Hepatocyte (in vitro differentiated cells): ENCODE measurements at regions not wholly inside any gene's neighbourhood (a gene's known extent, or its start where the extent isn't known, plus 50 kb on each side); places are given as distances from the start of the nearest gene placed in this dataset.

Source experiments
- DNase-seq: peaks from one replicate; pipeline ENCODE4 v3.0.0-alpha.2; 2016; ENCODE audit warnings: low spot score
- H2AFZ ChIP-seq: fragments of 200-600 bp; sonication (generic); 2 replicates; pipeline ENCODE4 v1.6.0; 2016; ENCODE audit warnings: antibody characterized with exemption, mild to moderate bottlenecking
- H3K27ac ChIP-seq: fragments of 200-600 bp; sonication (generic); 2 replicates; pipeline ENCODE4 v1.5.1; 2016; ENCODE audit warnings: mild to moderate bottlenecking
- H3K27me3 ChIP-seq: fragments of 200-600 bp; sonication (generic); 2 replicates; pipeline ENCODE4 v1.6.1; 2016
- H3K36me3 ChIP-seq: fragments of 200-600 bp; sonication (generic); replicated peaks from 2 replicates; pipeline ENCODE4 v1.5.1; 2016; ENCODE audit warnings: low read depth; ENCODE audit not compliant: insufficient read depth
- H3K4me1 ChIP-seq: fragments of 200-600 bp; sonication (generic); 2 replicates; pipeline ENCODE4 v1.5.1; 2016; ENCODE audit warnings: mild to moderate bottlenecking, moderate library complexity; ENCODE audit not compliant: insufficient read depth
- H3K4me2 ChIP-seq: fragments of 200-600 bp; sonication (generic); 2 replicates; pipeline ENCODE4 v1.6.0; 2016
- H3K4me3 ChIP-seq: fragments of 200-600 bp; sonication (generic); 2 replicates; pipeline ENCODE4 v1.5.1; 2016; ENCODE audit warnings: mild to moderate bottlenecking
- H3K79me2 ChIP-seq: fragments of 200-600 bp; sonication (generic); 2 replicates; pipeline ENCODE4 v1.6.0; 2017; ENCODE audit warnings: mild to moderate bottlenecking
- H3K9me2 ChIP-seq: fragments of 200-600 bp; sonication (generic); replicated peaks from 2 replicates; pipeline ENCODE4 v1.6.0; 2017; ENCODE audit warnings: mild to moderate bottlenecking; ENCODE audit not compliant: insufficient read depth
- H3K9me3 ChIP-seq: fragments of 200-600 bp; sonication (generic); 2 replicates; pipeline ENCODE4 v1.5.1; 2016; ENCODE audit warnings: low read depth, mild to moderate bottlenecking
- H4K20me1 ChIP-seq: fragments of 200-600 bp; sonication (generic); 2 replicates; pipeline ENCODE4 v1.6.0; 2016; ENCODE audit warnings: mild to moderate bottlenecking; ENCODE audit not compliant: insufficient read depth, poor library complexity, severe bottlenecking
- EZH2 ChIP-seq: fragments of 200-600 bp; sonication (generic); IDR thresholded peaks from 2 replicates; pipeline ENCODE4 v1.6.1; 2016; ENCODE audit warnings: antibody characterized with exemption, mild to moderate bottlenecking, borderline replicate concordance
- EZH2phosphoT487 ChIP-seq: fragments of 200-600 bp; sonication (generic); IDR thresholded peaks from one replicate; pipeline ENCODE4 v1.6.1; 2018; ENCODE audit warnings: antibody characterized with exemption, mild to moderate bottlenecking, low read depth, moderate library complexity; ENCODE audit not compliant: unreplicated experiment, severe bottlenecking
- WGBS: methylation state at CpG from one replicate; pipeline ENCODE4 v1.1.6; 2016; ENCODE audit warnings: low lambda C conversion rate; ENCODE audit errors: missing lambda C conversion rate; 5-methylcytosine and 5-hydroxymethylcytosine counted together
- TF ChIP-seq, protein P1 (sequence below): fragments of 200-600 bp; sonication (generic); IDR thresholded peaks from 2 replicates; pipeline ENCODE4 v1.5.1; 2016; ENCODE audit warnings: antibody characterized with exemption, mild to moderate bottlenecking; ENCODE audit not compliant: poor library complexity

DNA sequence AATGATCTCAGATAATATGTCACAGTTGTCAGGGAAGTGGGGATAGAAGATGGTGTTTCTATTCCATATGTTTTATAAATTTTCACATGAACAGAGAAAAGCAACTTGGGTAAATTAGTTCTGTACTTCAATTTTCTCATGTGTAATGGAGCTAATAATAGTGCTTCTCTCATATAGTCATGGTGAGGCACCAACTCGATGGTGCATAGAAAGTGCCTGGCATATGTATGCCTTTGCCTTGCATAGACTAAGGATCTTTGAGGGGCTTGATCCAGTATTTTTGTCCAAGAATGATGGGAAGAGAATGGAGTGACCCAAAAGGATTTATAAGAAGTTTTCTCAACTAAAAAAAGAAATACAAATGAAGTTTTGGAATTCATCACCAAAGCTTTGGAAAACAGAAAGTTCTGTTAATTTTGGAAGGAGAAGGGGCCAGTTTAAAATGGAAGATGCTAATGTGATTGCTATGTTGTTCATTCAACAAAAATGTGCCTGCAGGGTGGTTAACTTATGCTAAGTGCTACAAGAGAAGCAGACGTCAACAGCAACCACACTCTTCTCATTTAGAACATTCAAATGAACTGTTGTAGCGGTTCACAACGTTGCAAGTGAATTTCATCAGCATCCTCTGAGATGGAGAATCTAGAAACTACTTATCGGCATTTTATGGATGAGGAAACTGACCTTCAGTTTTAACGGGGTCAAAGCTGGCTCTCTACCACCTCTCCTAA is 86.1 kb downstream of the RTP4 start:
- Histone ChIP-seq H3K27me3 (no peaks in the 10 kb centered on the region), H3K9me2 (no peaks in the 10 kb centered on the region), H3K9me3 (no peaks in the 10 kb centered on the region), H3K27ac (no peak overlapping the region), H3K36me3 (no peaks in the 10 kb centered on the region), H4K20me1 (no peaks in the 10 kb centered on the region), H3K79me2 (no peaks in the 10 kb centered on the region), H3K4me1 (no peaks in the 10 kb centered on the region), H2AFZ (no peak overlapping the region), H3K4me2 (no peak overlapping the region), H3K4me3 (no peak overlapping the region)
- DNase-seq = no peak
- WGBS = 67% methylated on average over 6 of the region's 6 CpGs
- no peak for TF ChIP-seq EZH2phosphoT487
- TF ChIP-seq, protein P1, sequence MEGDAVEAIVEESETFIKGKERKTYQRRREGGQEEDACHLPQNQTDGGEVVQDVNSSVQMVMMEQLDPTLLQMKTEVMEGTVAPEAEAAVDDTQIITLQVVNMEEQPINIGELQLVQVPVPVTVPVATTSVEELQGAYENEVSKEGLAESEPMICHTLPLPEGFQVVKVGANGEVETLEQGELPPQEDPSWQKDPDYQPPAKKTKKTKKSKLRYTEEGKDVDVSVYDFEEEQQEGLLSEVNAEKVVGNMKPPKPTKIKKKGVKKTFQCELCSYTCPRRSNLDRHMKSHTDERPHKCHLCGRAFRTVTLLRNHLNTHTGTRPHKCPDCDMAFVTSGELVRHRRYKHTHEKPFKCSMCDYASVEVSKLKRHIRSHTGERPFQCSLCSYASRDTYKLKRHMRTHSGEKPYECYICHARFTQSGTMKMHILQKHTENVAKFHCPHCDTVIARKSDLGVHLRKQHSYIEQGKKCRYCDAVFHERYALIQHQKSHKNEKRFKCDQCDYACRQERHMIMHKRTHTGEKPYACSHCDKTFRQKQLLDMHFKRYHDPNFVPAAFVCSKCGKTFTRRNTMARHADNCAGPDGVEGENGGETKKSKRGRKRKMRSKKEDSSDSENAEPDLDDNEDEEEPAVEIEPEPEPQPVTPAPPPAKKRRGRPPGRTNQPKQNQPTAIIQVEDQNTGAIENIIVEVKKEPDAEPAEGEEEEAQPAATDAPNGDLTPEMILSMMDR = no peak
- TF ChIP-seq EZH2 = no peak

DNA sequence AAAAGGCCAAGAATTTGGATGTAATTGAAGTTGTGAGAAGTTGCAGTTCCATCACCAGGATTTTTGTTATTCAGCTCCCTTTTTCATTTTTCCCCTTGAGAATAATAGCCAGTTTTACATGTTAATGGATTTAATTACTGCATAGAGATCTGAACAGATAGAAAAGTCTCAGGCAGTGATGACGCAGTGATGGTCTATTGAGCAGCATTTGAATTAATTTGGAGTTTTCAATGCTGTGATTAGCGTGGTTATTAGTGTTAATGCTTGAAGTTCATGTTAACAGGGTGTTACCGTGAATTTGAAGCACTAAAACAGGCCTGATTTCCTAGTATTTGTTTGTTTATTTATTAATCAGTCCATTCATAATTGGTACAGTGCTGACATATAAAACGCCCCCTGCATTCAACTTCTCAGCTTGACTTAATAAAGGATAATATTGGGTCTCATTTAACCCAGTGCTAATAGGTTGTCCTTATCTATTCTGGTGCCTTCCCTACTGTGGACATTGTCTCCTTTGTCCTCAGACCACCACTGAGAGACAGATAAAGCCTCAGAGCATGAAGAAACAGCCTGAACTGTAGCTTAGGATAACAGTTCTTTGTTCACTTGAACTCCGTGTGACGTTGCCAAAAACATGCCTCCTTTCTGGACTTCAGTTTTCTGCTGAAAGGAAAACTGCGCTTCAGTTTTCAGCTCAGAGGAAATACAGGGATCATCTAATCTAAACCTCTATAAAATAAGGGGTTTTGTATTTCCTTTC is 82.4 kb downstream of the RTP4 start:
- 65% methylated on average over 7 of the region's 7 CpGs for WGBS
- DNase-seq = no peak
- Histone ChIP-seq H3K36me3 (no peaks in the 10 kb centered on the region), H3K27ac (no peak overlapping the region), H3K27me3 (no peaks in the 10 kb centered on the region), H3K4me3 (no peak overlapping the region), H3K4me1 (no peaks in the 10 kb centered on the region), H3K4me2 (no peak overlapping the region), H2AFZ (no peak overlapping the region), H3K9me2 (no peaks in the 10 kb centered on the region), H3K9me3 (no peaks in the 10 kb centered on the region), H3K79me2 (no peaks in the 10 kb centered on the region), H4K20me1 (no peaks in the 10 kb centered on the region)
- TF ChIP-seq EZH2 (no peak), EZH2phosphoT487 (no peak)
- TF ChIP-seq, protein P1 = no peak

DNA sequence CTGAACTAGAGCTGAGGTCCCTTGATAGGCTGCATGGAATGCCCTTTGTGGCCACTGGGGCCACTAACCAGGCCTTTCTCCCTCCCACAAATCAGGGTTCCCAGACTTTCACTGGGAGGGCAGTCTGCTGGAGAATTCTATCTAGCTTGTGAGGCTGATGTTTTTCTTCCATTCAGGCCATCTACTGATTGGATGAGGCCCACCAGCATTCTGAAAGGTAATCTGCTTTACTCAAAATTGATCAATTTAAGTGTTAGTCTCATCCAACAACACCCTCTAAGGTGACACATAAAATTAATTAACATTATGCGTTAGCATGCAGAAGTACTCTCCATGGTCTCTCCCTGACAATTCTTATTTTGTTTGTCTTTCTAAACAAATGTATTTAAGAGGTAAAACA is 80.5 kb downstream of the RTP4 start:
- Histone ChIP-seq H3K9me3 (no peaks in the 10 kb centered on the region), H3K4me3 (no peak overlapping the region), H3K27me3 (no peaks in the 10 kb centered on the region), H3K9me2 (no peaks in the 10 kb centered on the region), H3K4me1 (no peaks in the 10 kb centered on the region), H4K20me1 (no peaks in the 10 kb centered on the region), H3K79me2 (no peaks in the 10 kb centered on the region), H2AFZ (no peak overlapping the region), H3K36me3 (no peaks in the 10 kb centered on the region), H3K27ac (no peak overlapping the region), H3K4me2 (no peak overlapping the region)
- no peak for TF ChIP-seq EZH2phosphoT487
- TF ChIP-seq, protein P1 = no peak
- no peak for TF ChIP-seq EZH2
- WGBS = 97% methylated on average over 1 of the region's 1 CpG
- DNase-seq = no peak
